DND-41 (cell line): ENCODE measurements at regions not wholly inside any gene's neighbourhood (a gene's known extent, or its start where the extent isn't known, plus 50 kb on each side); places are given as distances from the start of the nearest gene placed in this dataset.

Experiments
- CTCF ChIP-seq: IDR thresholded peaks from 2 replicates; pipeline ENCODE4 v1.5.1; 2012; ENCODE audit warnings: borderline replicate concordance, low read length, moderate library complexity, mild to moderate bottlenecking; ENCODE audit not compliant: poor library complexity, severe bottlenecking; ENCODE audit errors: extremely low read depth
- EZH2 ChIP-seq: IDR thresholded peaks from 3 replicates; pipeline ENCODE4 v1.6.1; 2012; ENCODE audit warnings: borderline replicate concordance, low read depth, mild to moderate bottlenecking, moderate library complexity, low read length, inconsistent platforms; ENCODE audit not compliant: severe bottlenecking

GRCh38 chr20:57008217-57008616, 258.2 kb downstream of the BMP7 start:
- TF ChIP-seq CTCF, result no peak
- no peak for TF ChIP-seq EZH2
